Activated CD8-positive, alpha-beta T cell treated with anti-CD3 and anti-CD28 coated beads for 36 hours (primary cell): ENCODE measurements at regions not wholly inside any gene's neighbourhood (a gene's known extent, or its start where the extent isn't known, plus 50 kb on each side); places are given as distances from the start of the nearest gene placed in this dataset.

ENCODE experiments used
- ATAC-seq: fragments of 200-7000 bp; cut with Tn5 transposase; one replicate; pipeline ENCODE4 v1.10.0; 2021; ENCODE audit warnings: mild to moderate bottlenecking, moderate library complexity
- CTCF ChIA-PET: fragments of 350-600 bp; sonication (Branson Sonifier 250); formaldehyde crosslinking; loops from one replicate; lab custom pipeline; 2021; ENCODE audit warnings: antibody characterized with exemption; lab: Charles Lee
- POLR2A ChIA-PET: fragments of 350-600 bp; sonication (Branson Sonifier 250); formaldehyde crosslinking; loops from one replicate; lab custom pipeline; 2021; ENCODE audit warnings: antibody characterized with exemption; lab: Charles Lee
- DNase-seq: peaks from one replicate; pipeline ENCODE4 v3.0.0-alpha.2; 2020
- H3K27ac Mint-ChIP-seq: one replicate; pipeline ENCODE4 v1.8.0; 2021; ENCODE audit warnings: mild to moderate bottlenecking, mixed read lengths
- H3K27me3 Mint-ChIP-seq: one replicate; pipeline ENCODE4 v1.8.0; 2021; ENCODE audit warnings: mixed read lengths
- H3K36me3 Mint-ChIP-seq: one replicate; pipeline ENCODE4 v1.8.0; 2021; ENCODE audit warnings: low read depth, mixed read lengths
- H3K4me1 Mint-ChIP-seq: one replicate; pipeline ENCODE4 v1.8.0; 2021; ENCODE audit warnings: low read depth, mixed read lengths
- H3K4me3 Mint-ChIP-seq: one replicate; pipeline ENCODE4 v1.8.0; 2021; ENCODE audit warnings: mild to moderate bottlenecking, moderate library complexity, mixed read lengths
- H3K9me3 Mint-ChIP-seq: one replicate; pipeline ENCODE4 v1.8.0; 2021; ENCODE audit warnings: mixed read lengths
- CTCF ChIP-seq: fragments of 200-600 bp; IDR thresholded peaks from one replicate; pipeline ENCODE4 v1.8.0; 2022; ENCODE audit warnings: antibody characterized with exemption, mild to moderate bottlenecking
- intact Hi-C: fragments of 100-400 bp; cut with micrococcal nuclease; formaldehyde crosslinking; loops from one replicate; pipeline ENCODE4 v1.10.0; 2022

DNA sequence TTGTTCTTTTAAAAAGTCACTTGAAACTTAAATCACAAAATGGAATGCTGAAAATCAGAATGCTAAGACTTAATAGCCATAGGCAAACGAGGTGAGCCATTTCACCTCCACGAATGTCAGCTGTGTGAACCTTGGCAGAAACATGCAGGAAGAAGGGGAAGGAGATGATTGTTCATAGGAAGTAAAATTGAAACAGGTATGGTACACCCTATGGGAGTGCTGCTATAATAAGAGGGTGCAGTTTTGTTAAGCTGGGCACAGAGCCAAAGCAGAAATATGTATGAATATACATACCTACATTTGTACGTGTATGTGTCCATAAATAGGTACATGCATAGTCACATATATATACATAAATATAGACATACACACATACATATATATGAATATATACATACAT lies 51.0 kb upstream of the SPINK5 start:
- no peaks in the 10 kb centered on the region for H3K27me3 Mint-ChIP-seq
- ATAC-seq (no peak), DNase-seq (no peak)
- H3K4me1 Mint-ChIP-seq, result no peaks in the 10 kb centered on the region
- H3K36me3 Mint-ChIP-seq, result no peaks in the 10 kb centered on the region
- intact Hi-C loops, result no loop called here
- H3K4me3 Mint-ChIP-seq, result no peak overlapping the region
- ChIA-PET CTCF (no interaction called here), POLR2A (no interaction called here)
- no peak for TF ChIP-seq CTCF
- H3K27ac Mint-ChIP-seq, result no peak overlapping the region
- H3K9me3 Mint-ChIP-seq, result no peaks in the 10 kb centered on the region

GRCh38 chr5:148011398-148012137 lies 52.2 kb upstream of the SPINK5 start:
- Mint-ChIP-seq H3K4me3 (no peak overlapping the region), H3K27me3 (no peaks in the 10 kb centered on the region), H3K36me3 (no peaks in the 10 kb centered on the region), H3K9me3 (no peaks in the 10 kb centered on the region), H3K4me1 (no peaks in the 10 kb centered on the region), H3K27ac (no peak overlapping the region)
- CTCF ChIA-PET, result no interaction called here
- DNase-seq, result no peak
- intact Hi-C loops, result no loop called here
- ATAC-seq, result no peak
- POLR2A ChIA-PET, result no interaction called here
- no peak for TF ChIP-seq CTCF

- no peak overlapping the region for H3K27ac Mint-ChIP-seq
- H3K9me3 Mint-ChIP-seq, result peaks cover 11% of the 10 kb centered on the region
- CTCF ChIA-PET, result interaction anchor here (0.9 kb wide), 1 partner anchor 19 kb away, joined by 3 read pairs; no protein-coding TSS in a partner anchor
- intact Hi-C loops, result no loop called here
- POLR2A ChIA-PET, result no interaction called here
- no peaks in the 10 kb centered on the region for H3K36me3 Mint-ChIP-seq
- DNase-seq (peak; percentile 5), ATAC-seq (no peak)
- peak; percentile 1 for TF ChIP-seq CTCF
- no peaks in the 10 kb centered on the region for H3K27me3 Mint-ChIP-seq
- no peak overlapping the region for H3K4me3 Mint-ChIP-seq
- H3K4me1 Mint-ChIP-seq, result no peaks in the 10 kb centered on the region
These were observed 57.8 kb upstream of the SPINK5 start for GRCh38 chr5:148005788-148006520.

GRCh38 chr5:148003226-148003625 lies 60.6 kb upstream of the SPINK5 start:
- TF ChIP-seq CTCF, result no peak
- Mint-ChIP-seq H3K4me1 (no peaks in the 10 kb centered on the region), H3K9me3 (peaks cover 20% of the 10 kb centered on the region), H3K4me3 (no peak overlapping the region), H3K36me3 (no peaks in the 10 kb centered on the region), H3K27ac (no peak overlapping the region), H3K27me3 (no peaks in the 10 kb centered on the region)
- DNase-seq (no peak), ATAC-seq (no peak)
- intact Hi-C loops, result no loop called here
- ChIA-PET POLR2A (no interaction called here), CTCF (no interaction called here)

- no peak for TF ChIP-seq CTCF
- Mint-ChIP-seq H3K27me3 (peaks cover 2% of the 10 kb centered on the region), H3K27ac (no peak overlapping the region), H3K4me3 (no peak overlapping the region), H3K36me3 (no peaks in the 10 kb centered on the region), H3K4me1 (no peaks in the 10 kb centered on the region), H3K9me3 (peaks cover 20% of the 10 kb centered on the region)
- no peak for DNase-seq
- no peak for ATAC-seq
- intact Hi-C loops, result no loop called here
- ChIA-PET POLR2A (no interaction called here), CTCF (no interaction called here)
These were observed 61.3 kb upstream of the SPINK5 start for GRCh38 chr5:148002451-148002850.
